ENCODE measurements at regions not wholly inside any gene's neighbourhood (a gene's known extent, or its start where the extent isn't known, plus 50 kb on each side); places are given as distances from the start of the nearest gene placed in this dataset.

DNA sequence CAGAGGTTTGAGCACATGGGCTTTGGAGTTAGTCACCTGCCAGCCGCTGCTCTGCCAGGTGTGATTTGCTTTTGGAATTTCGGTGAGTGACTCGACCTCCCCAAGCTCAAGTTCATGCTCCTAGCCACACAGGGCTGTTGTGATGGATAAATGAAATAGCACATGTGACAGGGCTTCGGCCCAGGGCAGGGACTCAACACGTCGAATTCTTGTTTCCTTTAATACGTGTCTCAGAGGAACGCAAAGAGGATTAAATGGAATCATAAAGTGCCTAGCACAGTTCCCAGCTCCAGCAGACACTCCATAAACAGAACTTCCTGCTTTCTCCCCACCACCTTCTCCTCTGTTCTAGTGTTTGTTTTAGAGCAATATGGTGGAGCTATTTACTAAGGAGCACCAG lies 88.3 kb upstream of the CHST15 start:
- FAIRE-seq: no peak
- H3K9ac ChIP-seq (ENCODE audit: low read length in 3 of 3): no peak overlapping the region
- TF ChIP-seq, protein P1, sequence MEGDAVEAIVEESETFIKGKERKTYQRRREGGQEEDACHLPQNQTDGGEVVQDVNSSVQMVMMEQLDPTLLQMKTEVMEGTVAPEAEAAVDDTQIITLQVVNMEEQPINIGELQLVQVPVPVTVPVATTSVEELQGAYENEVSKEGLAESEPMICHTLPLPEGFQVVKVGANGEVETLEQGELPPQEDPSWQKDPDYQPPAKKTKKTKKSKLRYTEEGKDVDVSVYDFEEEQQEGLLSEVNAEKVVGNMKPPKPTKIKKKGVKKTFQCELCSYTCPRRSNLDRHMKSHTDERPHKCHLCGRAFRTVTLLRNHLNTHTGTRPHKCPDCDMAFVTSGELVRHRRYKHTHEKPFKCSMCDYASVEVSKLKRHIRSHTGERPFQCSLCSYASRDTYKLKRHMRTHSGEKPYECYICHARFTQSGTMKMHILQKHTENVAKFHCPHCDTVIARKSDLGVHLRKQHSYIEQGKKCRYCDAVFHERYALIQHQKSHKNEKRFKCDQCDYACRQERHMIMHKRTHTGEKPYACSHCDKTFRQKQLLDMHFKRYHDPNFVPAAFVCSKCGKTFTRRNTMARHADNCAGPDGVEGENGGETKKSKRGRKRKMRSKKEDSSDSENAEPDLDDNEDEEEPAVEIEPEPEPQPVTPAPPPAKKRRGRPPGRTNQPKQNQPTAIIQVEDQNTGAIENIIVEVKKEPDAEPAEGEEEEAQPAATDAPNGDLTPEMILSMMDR (IDR thresholded peaks at IDR 0.05; ENCODE audit: borderline replicate concordance, extremely low read depth, insufficient read depth): no peak

DNA sequence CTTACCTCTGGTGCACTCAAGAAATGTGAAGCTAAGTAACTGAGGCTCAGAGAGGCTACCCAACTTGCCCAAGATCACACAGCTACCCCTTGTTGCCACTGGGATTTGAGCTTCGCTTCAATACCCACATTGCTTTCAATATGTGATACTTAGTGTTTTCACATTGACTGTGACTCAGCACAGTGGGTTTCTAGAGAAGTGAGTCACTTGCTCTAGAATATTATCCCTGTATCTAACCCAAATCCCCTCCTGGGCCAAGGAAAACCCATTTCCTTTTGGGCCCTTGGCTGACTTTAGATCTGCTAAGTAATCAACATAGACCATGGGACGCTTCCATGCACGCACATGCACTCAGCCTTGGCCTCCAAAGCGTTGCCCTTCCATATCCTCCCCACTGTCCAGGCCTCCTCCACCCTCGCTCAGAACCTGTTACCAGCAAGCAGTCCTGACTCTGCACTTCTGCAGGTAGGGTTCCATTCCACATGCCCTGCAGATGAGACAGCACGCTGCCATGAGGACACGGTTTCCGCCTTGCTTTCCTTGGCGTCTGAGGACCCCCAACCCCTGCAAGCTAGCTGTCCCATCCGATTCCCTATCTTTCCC lies 87.7 kb upstream of the CHST15 start:
- Histone ChIP-seq H3K9me3 (ENCODE audit: control insufficient read depth in 2 of 3, insufficient read depth in 1 of 3, low read length in 3 of 3) (no peaks in the 10 kb centered on the region), H3K9ac (ENCODE audit: low read length in 3 of 3) (no peak overlapping the region), H3K4me3 (ENCODE audit: low read length in 3 of 3) (no peak overlapping the region), H3K36me3 (ENCODE audit: control insufficient read depth in 2 of 3, insufficient read depth in 3 of 3, low read length in 3 of 3) (no peaks in the 10 kb centered on the region), H3K27ac (ENCODE audit: low read depth in 2 of 2, low read length in 2 of 2) (no peak overlapping the region), H3K4me1 (ENCODE audit: control insufficient read depth in 2 of 3, insufficient read depth in 2 of 3, low read depth in 1 of 3, low read length in 3 of 3) (peaks cover 0 to 7% (median 0%) of the 10 kb centered on the region in 3 donors), H3K27me3 (ENCODE audit: control insufficient read depth, insufficient read depth, low read length) (no peaks in the 10 kb centered on the region)
- no peak for FAIRE-seq
- intact Hi-C loops (cut with DNase I): no loop called here
- TF ChIP-seq, protein P1 (IDR thresholded peaks at IDR 0.05; ENCODE audit: borderline replicate concordance, extremely low read depth, insufficient read depth): no peak
- DNase-seq: no peak

More for the DNA sequence above, 88.3 kb upstream of the CHST15 start:
- intact Hi-C loops (cut with DNase I): no loop called here
- DNase-seq: peak in 1 of 5 donors; percentile 19
- Histone ChIP-seq H3K27me3 (ENCODE audit: control insufficient read depth, insufficient read depth, low read length) (no peaks in the 10 kb centered on the region), H3K4me3 (ENCODE audit: low read length in 3 of 3) (no peak overlapping the region), H3K4me1 (ENCODE audit: control insufficient read depth in 2 of 3, insufficient read depth in 2 of 3, low read depth in 1 of 3, low read length in 3 of 3) (peaks cover 0 to 3% (median 0%) of the 10 kb centered on the region in 3 donors), H3K36me3 (ENCODE audit: control insufficient read depth in 2 of 3, insufficient read depth in 3 of 3, low read length in 3 of 3) (no peaks in the 10 kb centered on the region), H3K27ac (ENCODE audit: low read depth in 2 of 2, low read length in 2 of 2) (no peak overlapping the region), H3K9me3 (ENCODE audit: control insufficient read depth in 2 of 3, insufficient read depth in 1 of 3, low read length in 3 of 3) (no peaks in the 10 kb centered on the region)

DNA sequence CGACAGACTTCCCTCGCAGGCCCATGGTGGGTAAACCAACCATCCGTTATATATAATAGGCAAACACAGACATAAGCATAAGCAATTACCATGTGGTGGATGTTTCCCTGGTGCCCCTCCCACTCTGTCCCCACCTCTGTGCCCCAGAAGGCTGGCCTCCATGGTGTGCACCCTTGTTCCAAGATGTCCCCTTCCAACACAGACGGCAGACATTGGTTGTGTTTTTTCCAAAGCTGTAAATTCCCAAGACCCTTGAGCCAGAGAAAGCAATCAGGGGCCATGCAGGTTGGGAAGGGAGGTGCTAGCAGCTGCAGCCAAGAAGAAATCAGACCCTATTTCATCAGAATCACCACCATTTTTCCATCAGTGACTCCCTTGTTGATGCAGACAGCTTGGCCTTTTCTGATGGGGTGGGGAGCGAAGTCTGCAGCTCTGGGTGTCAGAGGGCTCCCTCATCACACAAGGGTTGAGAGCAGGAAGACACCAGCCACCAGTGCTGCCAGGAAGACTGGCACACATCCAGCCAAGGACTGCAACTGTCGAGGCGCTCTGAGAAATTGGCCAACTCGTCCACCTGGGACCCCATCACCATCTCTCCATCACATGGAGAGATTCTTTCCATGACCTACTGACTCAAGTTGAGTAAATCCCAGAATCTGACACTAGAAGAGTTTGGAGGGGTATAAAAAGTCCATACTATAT lies 86.8 kb upstream of the CHST15 start:
- Histone ChIP-seq H3K27ac (ENCODE audit: low read depth in 2 of 2, low read length in 2 of 2) (no peak overlapping the region), H3K9ac (ENCODE audit: low read length in 3 of 3) (no peak overlapping the region), H3K36me3 (ENCODE audit: control insufficient read depth in 2 of 3, insufficient read depth in 3 of 3, low read length in 3 of 3) (no peaks in the 10 kb centered on the region), H3K4me3 (ENCODE audit: low read length in 3 of 3) (no peak overlapping the region), H3K27me3 (ENCODE audit: control insufficient read depth, insufficient read depth, low read length) (no peaks in the 10 kb centered on the region), H3K9me3 (ENCODE audit: control insufficient read depth in 2 of 3, insufficient read depth in 1 of 3, low read length in 3 of 3) (no peaks in the 10 kb centered on the region), H3K4me1 (ENCODE audit: control insufficient read depth in 2 of 3, insufficient read depth in 2 of 3, low read depth in 1 of 3, low read length in 3 of 3) (peaks cover 0 to 7% (median 0%) of the 10 kb centered on the region in 3 donors)
- intact Hi-C loops (cut with DNase I): no loop called here
- no peak for DNase-seq
- TF ChIP-seq, protein P1 (IDR thresholded peaks at IDR 0.05; ENCODE audit: borderline replicate concordance, extremely low read depth, insufficient read depth): no peak
- no peak for FAIRE-seq

Data from kidney (tissue), 13 donors.